Large intestine (tissue), 3 donors: ENCODE measurements at regions not wholly inside any gene's neighbourhood (a gene's known extent, or its start where the extent isn't known, plus 50 kb on each side); places are given as distances from the start of the nearest gene placed in this dataset.
"Not testable (repeated sequence)": the region's sequence is repeated elsewhere in the genome, so short reads cannot be mapped to it uniquely, and the experiment has no call there.

Experiments used
- DNase-seq, 2 donors: peaks; one replicate each; pipeline versions ENCODE4 v3.0.0 to v3.0.0-alpha.2; 2013
- H3K27ac ChIP-seq: one replicate; pipeline ENCODE4 v1.5.1; 2013; ENCODE audit warnings: low read length
- H3K27me3 ChIP-seq: 2 replicates; pipeline ENCODE4 v1.6.1; 2013; ENCODE audit warnings: low read length; ENCODE audit not compliant: control insufficient read depth, insufficient read depth
- H3K36me3 ChIP-seq: 2 replicates; pipeline ENCODE4 v1.6.1; 2013; ENCODE audit warnings: low read length; ENCODE audit not compliant: control insufficient read depth, insufficient read depth
- H3K4me1 ChIP-seq: one replicate; pipeline ENCODE4 v1.6.1; 2013; ENCODE audit warnings: low read length; ENCODE audit not compliant: control insufficient read depth, insufficient read depth
- H3K4me3 ChIP-seq: one replicate; pipeline ENCODE4 v1.5.1; 2013; ENCODE audit warnings: low read length
- H3K9me3 ChIP-seq: one replicate; pipeline ENCODE4 v1.6.1; 2013; ENCODE audit warnings: mild to moderate bottlenecking, low read depth, low read length, moderate library complexity; ENCODE audit not compliant: control insufficient read depth
- WGBS: methylation state at CpG from one replicate; pipeline ENCODE4 v1.1.5; 2013; ENCODE audit warnings: low lambda C conversion rate; ENCODE audit not compliant: insufficient coverage; 5-methylcytosine and 5-hydroxymethylcytosine counted together

GRCh38 chr5:135741040-135741439 lies 93.4 kb upstream of the SLC25A48 start:
- Histone ChIP-seq H3K27me3 (peaks cover 3% of the 10 kb centered on the region), H3K27ac (no peak overlapping the region), H3K4me3 (no peak overlapping the region), H3K4me1 (no peaks in the 10 kb centered on the region), H3K9me3 (no peaks in the 10 kb centered on the region), H3K36me3 (no peaks in the 10 kb centered on the region)
- no peak for DNase-seq
- WGBS = no CpG with 5 or more reads among the region's 2 CpGs

- whole genome bisulfite sequencing = no CpG with 5 or more reads among the region's 2 CpGs
- no peak overlapping the region for H3K4me3 ChIP-seq
- no peaks in the 10 kb centered on the region for H3K36me3 ChIP-seq
- H3K9me3 ChIP-seq = no peaks in the 10 kb centered on the region
- no peak overlapping the region for H3K27ac ChIP-seq
- peaks cover 3% of the 10 kb centered on the region for H3K27me3 ChIP-seq
- no peak for DNase-seq
- H3K4me1 ChIP-seq = no peaks in the 10 kb centered on the region
These were observed 94.0 kb upstream of the SLC25A48 start for GRCh38 chr5:135740475-135740874.

DNA sequence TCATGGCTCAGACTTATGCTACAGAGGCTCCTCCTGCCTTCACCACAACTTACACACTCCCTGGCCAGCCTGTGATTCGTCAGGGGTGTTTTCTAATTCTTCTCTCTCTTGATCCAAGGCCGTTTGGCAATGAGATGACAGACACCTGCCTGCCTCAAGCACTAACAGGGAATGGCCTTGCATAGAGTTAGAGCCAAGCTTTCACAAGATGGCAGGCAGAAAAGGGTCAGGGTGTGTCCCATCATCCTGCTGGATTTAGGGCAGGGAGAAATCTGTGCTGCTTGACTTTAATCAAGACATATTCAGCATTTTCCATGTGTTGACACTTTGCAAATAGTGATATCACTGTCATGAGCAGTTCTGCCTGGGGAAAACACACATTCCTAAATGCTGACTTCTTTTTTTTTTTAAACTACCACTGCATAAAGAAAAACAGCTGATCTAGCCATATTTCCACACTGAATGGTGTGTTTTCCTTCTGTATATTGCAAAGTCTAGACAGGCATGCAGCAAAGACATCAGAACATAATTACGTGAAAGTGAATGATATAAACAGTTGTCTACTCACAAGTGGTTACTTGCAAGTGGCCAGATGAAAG lies 95.0 kb upstream of the SLC25A48 start:
- Histone ChIP-seq H3K9me3 (no peaks in the 10 kb centered on the region), H3K4me1 (no peaks in the 10 kb centered on the region), H3K36me3 (no peaks in the 10 kb centered on the region), H3K4me3 (no peak overlapping the region), H3K27me3 (peaks cover 3% of the 10 kb centered on the region), H3K27ac (no peak overlapping the region)
- no peak for DNase-seq
- WGBS = no CpG with 5 or more reads among the region's 3 CpGs

GRCh38 chr5:135738564-135738875 lies 95.9 kb upstream of the SLC25A48 start:
- H3K27ac ChIP-seq = no peak overlapping the region
- no peak for DNase-seq
- H3K4me3 ChIP-seq = no peak overlapping the region
- WGBS = no CpG with 5 or more reads among the region's 5 CpGs
- no peaks in the 10 kb centered on the region for H3K4me1 ChIP-seq
- no peaks in the 10 kb centered on the region for H3K9me3 ChIP-seq
- peaks cover 3% of the 10 kb centered on the region for H3K27me3 ChIP-seq
- no peaks in the 10 kb centered on the region for H3K36me3 ChIP-seq

- Histone ChIP-seq H3K36me3 (no peaks in the 10 kb centered on the region), H3K4me3 (no peak overlapping the region), H3K9me3 (no peaks in the 10 kb centered on the region), H3K27me3 (peaks cover 3% of the 10 kb centered on the region), H3K27ac (no peak overlapping the region), H3K4me1 (no peaks in the 10 kb centered on the region)
- 100% methylated on average over 1 of the region's 11 CpGs for WGBS
- no peak for DNase-seq
These were observed 96.5 kb upstream of the SLC25A48 start for GRCh38 chr5:135737701-135738563.

- not testable (repeated sequence) for H3K4me3 ChIP-seq, DNase-seq, H3K27me3 ChIP-seq, H3K27ac ChIP-seq, H3K36me3 ChIP-seq, H3K4me1 ChIP-seq, H3K9me3 ChIP-seq
- 40% methylated on average over 1 of the region's 9 CpGs for WGBS
These were observed 97.5 kb upstream of the SLC25A48 start for GRCh38 chr5:135736952-135737351.

GRCh38 chr5:135735831-135736230 lies 98.6 kb upstream of the SLC25A48 start:
- 92% methylated on average over 2 of the region's 6 CpGs for WGBS
- Histone ChIP-seq H3K9me3 (no peaks in the 10 kb centered on the region), H3K27ac (no peak overlapping the region), H3K36me3 (no peaks in the 10 kb centered on the region), H3K27me3 (peaks cover 3% of the 10 kb centered on the region), H3K4me3 (no peak overlapping the region), H3K4me1 (no peaks in the 10 kb centered on the region)
- no peak for DNase-seq

DNA sequence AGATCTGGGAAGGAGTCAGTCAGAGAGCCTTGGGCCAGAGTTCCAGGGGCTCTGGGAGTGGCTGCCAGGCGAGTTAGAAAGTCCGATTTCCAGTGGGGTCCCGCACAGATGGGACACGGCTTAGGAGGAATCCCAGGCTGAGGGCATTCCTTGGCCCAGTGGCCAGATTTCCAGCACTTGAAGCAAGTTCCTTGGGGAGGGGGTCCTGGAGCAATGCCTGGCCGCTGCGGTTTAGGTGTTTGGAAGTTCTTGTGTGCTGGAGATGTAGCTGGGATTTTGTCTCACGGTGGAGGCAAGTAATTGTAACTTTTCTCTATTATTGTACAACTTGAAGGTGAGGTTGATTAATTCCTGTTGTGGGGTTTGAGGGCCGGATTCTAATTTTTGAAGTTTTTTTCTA lies 99.5 kb upstream of the SLC25A48 start:
- not testable (repeated sequence) for H3K36me3 ChIP-seq, H3K4me1 ChIP-seq, H3K9me3 ChIP-seq, H3K4me3 ChIP-seq, DNase-seq, H3K27me3 ChIP-seq, H3K27ac ChIP-seq
- WGBS = no CpG with 5 or more reads among the region's 8 CpGs

- DNase-seq, H3K27me3 ChIP-seq, H3K4me1 ChIP-seq, H3K27ac ChIP-seq, H3K9me3 ChIP-seq, H3K4me3 ChIP-seq, H3K36me3 ChIP-seq: not testable (repeated sequence)
- no CpG with 5 or more reads among the region's 1 CpG for WGBS
These were observed 103.4 kb upstream of the SLC25A48 start for GRCh38 chr5:135731034-135731433.

GRCh38 chr5:135730161-135730560 lies 104.3 kb upstream of the SLC25A48 start:
- H3K4me1 ChIP-seq, H3K27me3 ChIP-seq, H3K4me3 ChIP-seq, H3K27ac ChIP-seq, H3K36me3 ChIP-seq, DNase-seq, H3K9me3 ChIP-seq: not testable (repeated sequence)
- WGBS = no CpG with 5 or more reads among the region's 1 CpG

GRCh38 chr5:135729321-135729786 lies 105.1 kb upstream of the SLC25A48 start:
- H3K36me3 ChIP-seq = no peaks in the 10 kb centered on the region
- no CpG with 5 or more reads among the region's 1 CpG for WGBS
- no peak for DNase-seq
- no peaks in the 10 kb centered on the region for H3K27me3 ChIP-seq
- H3K9me3 ChIP-seq = no peaks in the 10 kb centered on the region
- no peak overlapping the region for H3K4me3 ChIP-seq
- H3K4me1 ChIP-seq = no peaks in the 10 kb centered on the region
- no peak overlapping the region for H3K27ac ChIP-seq
